Retinal pigment epithelial cell (primary cell): ENCODE measurements at regions not wholly inside any gene's neighbourhood (a gene's known extent, or its start where the extent isn't known, plus 50 kb on each side); places are given as distances from the start of the nearest gene placed in this dataset.

Source experiments
- DNase-seq: peaks from one replicate; pipeline ENCODE4 v3.0.0-alpha.2; 2010; ENCODE audit warnings: low read depth
- H3K4me3 ChIP-seq: 2 replicates; pipeline ENCODE4 v1.5.1; 2011; ENCODE audit warnings: mild to moderate bottlenecking, low read length, control low read depth, moderate library complexity
- TF ChIP-seq, protein P1 (sequence below): conservative IDR thresholded peaks from 2 replicates; pipeline ENCODE4 v1.5.1; 2011; ENCODE audit warnings: low read depth, low read length, control low read depth, inconsistent platforms

DNA sequence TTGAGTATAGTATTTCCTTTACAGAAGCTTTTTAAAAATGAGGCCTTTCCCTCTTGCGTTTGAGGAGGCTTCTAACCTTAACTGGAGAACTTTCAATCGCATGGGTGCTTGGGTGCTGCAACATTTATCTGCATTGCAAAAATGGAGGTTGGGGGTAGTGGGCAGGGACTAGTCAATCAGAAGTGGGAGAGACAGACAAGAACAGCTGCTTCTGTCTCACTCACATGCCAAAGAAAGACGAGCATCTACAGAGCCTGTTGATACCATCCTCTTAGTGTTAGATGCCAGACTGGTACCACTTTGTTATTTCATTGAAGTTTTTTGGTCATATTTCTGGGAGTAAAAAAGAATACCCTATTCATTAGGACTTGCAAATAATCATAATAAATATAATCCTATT, 1292.2 kb downstream of the UQCRFS1 start:
- DNase-seq: no peak
- TF ChIP-seq, protein P1, sequence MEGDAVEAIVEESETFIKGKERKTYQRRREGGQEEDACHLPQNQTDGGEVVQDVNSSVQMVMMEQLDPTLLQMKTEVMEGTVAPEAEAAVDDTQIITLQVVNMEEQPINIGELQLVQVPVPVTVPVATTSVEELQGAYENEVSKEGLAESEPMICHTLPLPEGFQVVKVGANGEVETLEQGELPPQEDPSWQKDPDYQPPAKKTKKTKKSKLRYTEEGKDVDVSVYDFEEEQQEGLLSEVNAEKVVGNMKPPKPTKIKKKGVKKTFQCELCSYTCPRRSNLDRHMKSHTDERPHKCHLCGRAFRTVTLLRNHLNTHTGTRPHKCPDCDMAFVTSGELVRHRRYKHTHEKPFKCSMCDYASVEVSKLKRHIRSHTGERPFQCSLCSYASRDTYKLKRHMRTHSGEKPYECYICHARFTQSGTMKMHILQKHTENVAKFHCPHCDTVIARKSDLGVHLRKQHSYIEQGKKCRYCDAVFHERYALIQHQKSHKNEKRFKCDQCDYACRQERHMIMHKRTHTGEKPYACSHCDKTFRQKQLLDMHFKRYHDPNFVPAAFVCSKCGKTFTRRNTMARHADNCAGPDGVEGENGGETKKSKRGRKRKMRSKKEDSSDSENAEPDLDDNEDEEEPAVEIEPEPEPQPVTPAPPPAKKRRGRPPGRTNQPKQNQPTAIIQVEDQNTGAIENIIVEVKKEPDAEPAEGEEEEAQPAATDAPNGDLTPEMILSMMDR: no peak
- H3K4me3 ChIP-seq: no peak overlapping the region

DNA sequence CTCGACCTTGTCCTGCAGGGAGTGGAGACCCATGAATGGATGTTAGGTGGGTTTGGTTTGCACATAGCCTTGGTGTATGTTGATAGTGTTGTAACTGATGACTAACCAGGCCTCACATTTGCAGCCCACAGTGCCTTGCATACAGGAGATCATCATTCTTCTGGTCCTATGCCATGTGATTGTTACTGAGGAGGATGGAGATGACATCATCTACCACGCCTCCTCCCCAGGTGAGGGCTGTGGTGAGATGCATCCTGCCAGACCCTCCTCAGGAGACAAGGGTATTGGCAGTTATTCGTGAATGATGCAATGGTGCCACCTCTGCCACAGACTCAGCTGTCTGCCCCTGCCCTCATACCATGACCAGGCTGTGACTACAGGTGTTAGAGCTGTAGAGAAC, 1294.1 kb downstream of the UQCRFS1 start:
- TF ChIP-seq, protein P1: no peak
- no peak for DNase-seq
- H3K4me3 ChIP-seq: no peak overlapping the region

DNA sequence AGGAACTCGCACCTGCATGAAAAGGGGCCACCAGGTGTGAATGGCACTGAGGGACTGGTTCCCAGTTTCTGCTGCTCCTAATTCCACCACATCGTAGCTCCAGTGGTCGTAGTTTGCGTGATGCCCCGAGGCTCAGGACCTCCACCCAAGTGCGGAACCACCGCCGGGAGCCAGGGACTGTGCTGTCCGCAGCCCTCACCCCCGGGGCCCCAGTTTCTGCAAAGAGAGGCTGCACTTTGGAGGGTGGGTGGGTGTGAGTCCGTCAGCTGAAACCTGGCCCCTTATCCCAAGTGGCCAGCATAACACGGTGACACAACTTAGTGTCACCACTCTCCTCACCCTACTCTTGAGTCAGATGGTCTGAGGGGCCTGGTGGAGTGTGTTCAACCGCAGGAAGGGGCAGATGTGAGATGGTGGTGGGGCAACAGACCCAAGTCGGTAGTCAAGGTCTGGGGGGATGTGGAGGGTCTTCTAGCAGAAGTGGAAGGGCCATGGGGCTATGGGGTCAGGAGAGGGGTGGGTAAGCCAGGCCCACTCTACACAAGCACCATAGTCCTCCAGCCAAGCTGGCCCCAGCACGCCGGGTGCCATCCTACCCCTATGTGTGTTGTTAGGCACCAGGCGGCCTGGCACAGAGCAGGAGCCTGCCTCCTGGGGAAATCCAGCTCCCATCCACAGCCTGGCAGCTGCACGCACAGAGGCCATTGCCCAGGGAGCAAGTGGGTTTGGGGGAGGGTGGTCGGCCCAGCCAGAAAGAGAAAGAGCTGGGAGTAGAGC, 1301.6 kb downstream of the UQCRFS1 start:
- TF ChIP-seq, protein P1: no peak
- no peak overlapping the region for H3K4me3 ChIP-seq
- DNase-seq: no peak

DNA sequence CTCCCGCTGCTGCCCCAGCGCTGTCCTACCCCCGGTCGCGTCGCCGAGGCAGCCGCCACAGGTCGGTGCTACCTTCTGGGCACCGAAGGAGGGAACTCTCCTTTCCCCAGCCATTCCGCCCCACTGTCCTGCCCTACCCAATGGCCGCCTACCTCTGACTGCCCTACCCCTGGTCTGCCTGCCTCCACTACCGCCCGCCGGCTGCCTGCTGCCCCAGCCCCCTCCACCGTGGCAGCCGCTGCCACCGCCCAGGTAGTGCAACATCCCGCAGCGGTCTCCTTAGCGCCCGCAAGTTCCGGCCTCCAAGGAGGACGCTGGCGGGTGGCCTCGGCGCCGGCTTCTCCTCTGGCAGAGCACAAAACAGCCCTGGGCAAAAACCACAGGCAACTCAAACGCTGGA, 1303.1 kb downstream of the UQCRFS1 start:
- no peak for DNase-seq
- TF ChIP-seq, protein P1: no peak
- H3K4me3 ChIP-seq: no peak overlapping the region

DNA sequence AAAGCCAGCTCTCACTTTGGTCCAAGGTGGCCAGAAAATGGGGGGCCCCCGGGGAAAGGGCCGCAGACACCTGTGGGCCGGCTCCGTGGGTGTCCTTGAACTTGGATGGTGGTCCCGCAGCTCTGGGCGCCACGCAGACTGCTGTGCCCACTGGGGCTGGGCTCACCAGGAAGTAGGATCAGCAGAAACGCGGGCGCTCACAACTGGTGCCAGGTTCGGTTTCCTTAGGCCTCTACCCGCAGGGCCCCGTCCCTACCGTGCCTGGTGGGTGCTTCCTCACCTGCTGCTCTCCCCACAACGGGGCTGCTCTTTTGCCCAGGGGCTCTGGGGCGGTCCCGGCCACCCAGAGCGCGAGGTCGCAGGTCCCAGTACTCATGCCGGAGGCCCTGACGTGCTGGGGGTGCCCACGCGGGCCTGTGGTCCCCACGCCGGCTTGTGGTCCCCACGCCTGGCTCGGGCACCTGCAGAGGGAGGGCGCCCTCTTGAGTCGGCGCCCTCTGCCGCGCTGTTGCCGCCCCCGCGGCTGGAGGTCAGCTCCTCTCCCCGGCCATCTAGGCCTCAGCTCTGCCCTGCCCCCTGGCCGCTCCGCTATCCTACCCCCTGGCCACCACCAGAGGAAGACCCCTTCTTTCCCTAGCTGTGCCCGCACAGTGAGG, 1303.6 kb downstream of the UQCRFS1 start:
- TF ChIP-seq, protein P1: no peak

DNA sequence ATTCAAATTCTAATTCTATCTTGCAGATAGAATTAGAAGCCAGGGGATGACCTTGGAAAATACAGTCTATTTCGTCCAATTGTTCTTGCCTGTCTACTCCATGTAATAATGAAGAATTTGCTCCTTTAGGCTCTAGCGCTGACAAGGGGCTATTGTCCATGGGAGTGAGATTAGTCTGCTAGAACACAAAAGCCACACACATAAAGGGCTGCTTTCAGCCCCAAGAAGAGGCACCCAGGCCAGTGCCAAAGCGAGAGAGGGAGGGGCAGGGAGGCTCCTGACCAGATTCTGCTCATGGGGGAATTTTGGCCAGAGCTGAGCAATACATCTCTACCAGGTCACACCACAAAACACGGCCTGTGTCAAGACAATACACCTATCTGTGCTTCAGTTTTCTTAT, 1306.9 kb downstream of the UQCRFS1 start:
- H3K4me3 ChIP-seq: no peak overlapping the region
- no peak for DNase-seq
- TF ChIP-seq, protein P1: no peak

More for the DNA sequence above, 1303.6 kb downstream of the UQCRFS1 start:
- H3K4me3 ChIP-seq: no peak overlapping the region
- DNase-seq: no peak

DNA sequence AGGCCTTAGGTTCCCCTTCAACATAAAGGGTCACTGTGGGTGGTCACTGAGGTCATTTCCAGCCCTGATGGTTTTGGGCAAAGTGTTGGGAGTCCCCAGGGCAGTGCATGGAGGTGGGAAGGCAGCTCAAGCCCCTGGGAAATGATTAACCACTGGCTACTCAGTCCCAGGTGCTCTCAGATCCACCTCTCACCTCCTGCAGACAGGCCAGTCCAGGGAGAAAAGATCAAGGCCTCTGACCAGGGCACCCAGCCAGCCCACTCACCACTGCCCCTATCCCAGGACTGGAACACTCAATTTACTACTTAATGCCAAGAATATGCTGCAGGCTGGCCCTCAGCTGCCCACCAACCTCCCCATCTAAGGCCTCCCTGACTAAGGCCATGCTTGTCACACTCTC, 1307.9 kb downstream of the UQCRFS1 start:
- TF ChIP-seq, protein P1: no peak
- H3K4me3 ChIP-seq: no peak overlapping the region
- DNase-seq: no peak
